ENCODE measurements at regions not wholly inside any gene's neighbourhood (a gene's known extent, or its start where the extent isn't known, plus 50 kb on each side); places are given as distances from the start of the nearest gene placed in this dataset.

DNA sequence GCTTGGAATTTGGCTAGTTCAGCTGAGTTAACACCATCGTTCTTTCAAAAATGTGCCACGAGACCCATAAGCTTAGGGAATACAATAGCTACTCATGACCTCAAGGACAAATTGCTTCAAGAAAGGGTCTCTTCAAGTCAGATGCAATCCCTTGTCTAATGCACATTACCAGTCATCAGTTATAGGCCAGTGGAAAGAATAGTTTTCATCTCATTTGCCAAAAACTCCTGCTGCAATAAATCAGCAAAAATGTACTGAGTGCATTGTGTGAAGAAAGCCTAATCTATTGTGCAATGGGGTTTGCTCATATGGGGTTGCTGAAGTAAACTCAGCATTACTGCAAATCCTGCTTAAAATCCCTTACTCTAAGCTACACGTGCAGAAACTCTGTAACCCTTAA, 208.3 kb upstream of the NBEA start:
- Histone ChIP-seq H3K9ac (ENCODE audit: low read length) (no peak overlapping the region), H3K4me1 (ENCODE audit: control insufficient read depth in 1 of 2, insufficient read depth in 2 of 2, low read length in 2 of 2) (peaks cover 0 to 9% of the 10 kb centered on the region in 2 experiments; a peak in 2 of 4 replicates), H2AFZ (ENCODE audit: low read depth, low read length, poor library complexity, severe bottlenecking) (no peak overlapping the region), H3K9me2 (ENCODE audit: insufficient read depth) (no peaks in the 10 kb centered on the region), H3K79me2 (ENCODE audit: insufficient read depth, low read length) (no peaks in the 10 kb centered on the region), H3K27me3 (ENCODE audit: insufficient read depth, low read length) (no peaks in the 10 kb centered on the region), H3K4me2 (ENCODE audit: low read length) (no peak overlapping the region), H3K27ac (ENCODE audit: low read depth, low read length) (no peak overlapping the region), H3K36me3 (ENCODE audit: control insufficient read depth in 1 of 2, insufficient read depth in 2 of 2, low read length in 2 of 2) (no peaks in the 10 kb centered on the region), H4K20me1 (ENCODE audit: insufficient read depth) (no peaks in the 10 kb centered on the region), H3K4me3 (replicated peaks in 1 of 2; ENCODE audit: low read depth in 1 of 2, low read length in 2 of 2) (no peak overlapping the region), H3K9me3 (ENCODE audit: control insufficient read depth in 1 of 2, insufficient read depth in 1 of 2, low read depth in 1 of 2, low read length in 2 of 2) (no peaks in the 10 kb centered on the region)
- ATAC-seq: no peak
- ChIA-PET CTCF (no interaction called here), POLR2A (no interaction called here), RAD21 (ENCODE audit: low non-redundant PET in 1 of 2, low total read pairs in 2 of 2, uncharacterized antibody in 2 of 2, unreplicated experiment in 2 of 2) (no interaction called here)
- no peak for DNase-seq (ENCODE audit: low read depth, low spot score)
- no TSS peak for BruUV-seq (replicated peaks)
- TF ChIP-seq, protein P1, sequence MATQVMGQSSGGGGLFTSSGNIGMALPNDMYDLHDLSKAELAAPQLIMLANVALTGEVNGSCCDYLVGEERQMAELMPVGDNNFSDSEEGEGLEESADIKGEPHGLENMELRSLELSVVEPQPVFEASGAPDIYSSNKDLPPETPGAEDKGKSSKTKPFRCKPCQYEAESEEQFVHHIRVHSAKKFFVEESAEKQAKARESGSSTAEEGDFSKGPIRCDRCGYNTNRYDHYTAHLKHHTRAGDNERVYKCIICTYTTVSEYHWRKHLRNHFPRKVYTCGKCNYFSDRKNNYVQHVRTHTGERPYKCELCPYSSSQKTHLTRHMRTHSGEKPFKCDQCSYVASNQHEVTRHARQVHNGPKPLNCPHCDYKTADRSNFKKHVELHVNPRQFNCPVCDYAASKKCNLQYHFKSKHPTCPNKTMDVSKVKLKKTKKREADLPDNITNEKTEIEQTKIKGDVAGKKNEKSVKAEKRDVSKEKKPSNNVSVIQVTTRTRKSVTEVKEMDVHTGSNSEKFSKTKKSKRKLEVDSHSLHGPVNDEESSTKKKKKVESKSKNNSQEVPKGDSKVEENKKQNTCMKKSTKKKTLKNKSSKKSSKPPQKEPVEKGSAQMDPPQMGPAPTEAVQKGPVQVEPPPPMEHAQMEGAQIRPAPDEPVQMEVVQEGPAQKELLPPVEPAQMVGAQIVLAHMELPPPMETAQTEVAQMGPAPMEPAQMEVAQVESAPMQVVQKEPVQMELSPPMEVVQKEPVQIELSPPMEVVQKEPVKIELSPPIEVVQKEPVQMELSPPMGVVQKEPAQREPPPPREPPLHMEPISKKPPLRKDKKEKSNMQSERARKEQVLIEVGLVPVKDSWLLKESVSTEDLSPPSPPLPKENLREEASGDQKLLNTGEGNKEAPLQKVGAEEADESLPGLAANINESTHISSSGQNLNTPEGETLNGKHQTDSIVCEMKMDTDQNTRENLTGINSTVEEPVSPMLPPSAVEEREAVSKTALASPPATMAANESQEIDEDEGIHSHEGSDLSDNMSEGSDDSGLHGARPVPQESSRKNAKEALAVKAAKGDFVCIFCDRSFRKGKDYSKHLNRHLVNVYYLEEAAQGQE (IDR thresholded peaks at IDR 0.05; ENCODE audit: low read depth): no peak
- TF ChIP-seq EZH2 (IDR thresholded peaks at IDR 0.05): no peak
- TF ChIP-seq, protein P2, sequence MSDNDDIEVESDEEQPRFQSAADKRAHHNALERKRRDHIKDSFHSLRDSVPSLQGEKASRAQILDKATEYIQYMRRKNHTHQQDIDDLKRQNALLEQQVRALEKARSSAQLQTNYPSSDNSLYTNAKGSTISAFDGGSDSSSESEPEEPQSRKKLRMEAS (IDR thresholded peaks at IDR 0.05): no peak
- TF ChIP-seq YY1 (IDR thresholded peaks at IDR 0.05; ENCODE audit: extremely low read depth, insufficient replicate concordance, low read depth, low read length): no peak
- no peak for TF ChIP-seq POLR2AphosphoS5 (IDR thresholded peaks at IDR 0.05; ENCODE audit: low read depth, low read length)
- TF ChIP-seq CBX3 (IDR thresholded peaks at IDR 0.05; ENCODE audit: low read depth): no peak
- TF ChIP-seq, protein P3, sequence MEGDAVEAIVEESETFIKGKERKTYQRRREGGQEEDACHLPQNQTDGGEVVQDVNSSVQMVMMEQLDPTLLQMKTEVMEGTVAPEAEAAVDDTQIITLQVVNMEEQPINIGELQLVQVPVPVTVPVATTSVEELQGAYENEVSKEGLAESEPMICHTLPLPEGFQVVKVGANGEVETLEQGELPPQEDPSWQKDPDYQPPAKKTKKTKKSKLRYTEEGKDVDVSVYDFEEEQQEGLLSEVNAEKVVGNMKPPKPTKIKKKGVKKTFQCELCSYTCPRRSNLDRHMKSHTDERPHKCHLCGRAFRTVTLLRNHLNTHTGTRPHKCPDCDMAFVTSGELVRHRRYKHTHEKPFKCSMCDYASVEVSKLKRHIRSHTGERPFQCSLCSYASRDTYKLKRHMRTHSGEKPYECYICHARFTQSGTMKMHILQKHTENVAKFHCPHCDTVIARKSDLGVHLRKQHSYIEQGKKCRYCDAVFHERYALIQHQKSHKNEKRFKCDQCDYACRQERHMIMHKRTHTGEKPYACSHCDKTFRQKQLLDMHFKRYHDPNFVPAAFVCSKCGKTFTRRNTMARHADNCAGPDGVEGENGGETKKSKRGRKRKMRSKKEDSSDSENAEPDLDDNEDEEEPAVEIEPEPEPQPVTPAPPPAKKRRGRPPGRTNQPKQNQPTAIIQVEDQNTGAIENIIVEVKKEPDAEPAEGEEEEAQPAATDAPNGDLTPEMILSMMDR (IDR thresholded peaks at IDR 0.05 in 2 of 3, conservative IDR thresholded peaks at IDR 0.05 in 1 of 3; ENCODE audit: borderline replicate concordance in 1 of 3, insufficient read depth in 1 of 3, low read depth in 2 of 3, low read length in 2 of 3): no peak
- TF ChIP-seq SRF (IDR thresholded peaks at IDR 0.05; ENCODE audit: low read depth): no peak
- intact Hi-C loops (cut with micrococcal nuclease): no loop called here
